Choroid plexus epithelial cell (primary cell): ENCODE measurements at regions not wholly inside any gene's neighbourhood (a gene's known extent, or its start where the extent isn't known, plus 50 kb on each side); places are given as distances from the start of the nearest gene placed in this dataset.

Experiments
- DNase-seq: peaks from one replicate; pipeline ENCODE4 v3.0.0-alpha.2; 2010; ENCODE audit warnings: low read depth
- H3K4me3 ChIP-seq: 2 replicates; pipeline ENCODE4 v1.5.1; 2011; ENCODE audit warnings: low read depth, mild to moderate bottlenecking, control low read depth, low read length, moderate library complexity
- TF ChIP-seq, protein P1 (sequence below): conservative IDR thresholded peaks from 2 replicates; pipeline ENCODE4 v1.5.1; 2011; ENCODE audit warnings: low read depth, mild to moderate bottlenecking, control low read depth, inconsistent platforms, low read length, moderate library complexity

DNA sequence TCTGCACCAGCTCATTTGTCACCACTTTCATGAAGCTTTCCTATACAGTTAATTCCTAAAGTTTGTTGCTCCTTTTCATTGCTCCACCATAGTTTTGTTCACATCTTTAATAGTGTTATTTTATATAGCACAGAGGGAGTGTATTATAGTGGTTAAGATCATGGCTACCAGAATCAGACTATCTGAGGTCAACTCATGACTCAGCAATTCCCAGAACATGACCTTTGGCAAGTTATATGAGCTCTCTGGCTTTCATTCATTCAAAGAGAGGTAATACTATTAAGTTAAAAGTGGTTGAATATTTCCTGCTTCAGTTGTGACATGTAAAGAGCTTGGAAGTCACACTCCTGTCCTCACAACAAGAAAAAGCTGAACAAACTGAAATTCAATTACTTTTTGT lies 1073.5 kb downstream of the NAALADL2 start:
- H3K4me3 ChIP-seq = no peak overlapping the region
- peak; percentile 27 for DNase-seq
- TF ChIP-seq, protein P1, sequence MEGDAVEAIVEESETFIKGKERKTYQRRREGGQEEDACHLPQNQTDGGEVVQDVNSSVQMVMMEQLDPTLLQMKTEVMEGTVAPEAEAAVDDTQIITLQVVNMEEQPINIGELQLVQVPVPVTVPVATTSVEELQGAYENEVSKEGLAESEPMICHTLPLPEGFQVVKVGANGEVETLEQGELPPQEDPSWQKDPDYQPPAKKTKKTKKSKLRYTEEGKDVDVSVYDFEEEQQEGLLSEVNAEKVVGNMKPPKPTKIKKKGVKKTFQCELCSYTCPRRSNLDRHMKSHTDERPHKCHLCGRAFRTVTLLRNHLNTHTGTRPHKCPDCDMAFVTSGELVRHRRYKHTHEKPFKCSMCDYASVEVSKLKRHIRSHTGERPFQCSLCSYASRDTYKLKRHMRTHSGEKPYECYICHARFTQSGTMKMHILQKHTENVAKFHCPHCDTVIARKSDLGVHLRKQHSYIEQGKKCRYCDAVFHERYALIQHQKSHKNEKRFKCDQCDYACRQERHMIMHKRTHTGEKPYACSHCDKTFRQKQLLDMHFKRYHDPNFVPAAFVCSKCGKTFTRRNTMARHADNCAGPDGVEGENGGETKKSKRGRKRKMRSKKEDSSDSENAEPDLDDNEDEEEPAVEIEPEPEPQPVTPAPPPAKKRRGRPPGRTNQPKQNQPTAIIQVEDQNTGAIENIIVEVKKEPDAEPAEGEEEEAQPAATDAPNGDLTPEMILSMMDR = no peak

DNA sequence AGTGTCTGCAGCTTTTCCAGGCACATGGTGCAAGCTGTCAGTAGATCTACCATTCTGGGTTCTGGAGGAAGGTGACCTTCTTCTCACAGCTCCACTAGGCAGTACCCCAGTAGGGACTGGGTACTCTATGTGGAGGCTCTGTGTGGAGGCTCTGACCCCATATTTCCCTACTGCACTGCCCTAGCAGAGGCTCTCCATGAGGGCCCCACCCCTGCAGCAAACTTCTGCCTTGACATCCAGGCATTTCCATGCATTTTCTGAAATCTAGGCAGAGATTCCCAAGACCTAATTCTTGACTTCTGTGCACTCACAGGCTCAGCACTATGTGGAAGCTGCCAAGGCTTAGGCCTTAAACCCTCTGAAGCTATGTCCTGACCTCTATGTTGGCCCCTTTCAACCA lies 1060.0 kb downstream of the NAALADL2 start:
- no peak overlapping the region for H3K4me3 ChIP-seq
- TF ChIP-seq, protein P1 = no peak
- DNase-seq = no peak

DNA sequence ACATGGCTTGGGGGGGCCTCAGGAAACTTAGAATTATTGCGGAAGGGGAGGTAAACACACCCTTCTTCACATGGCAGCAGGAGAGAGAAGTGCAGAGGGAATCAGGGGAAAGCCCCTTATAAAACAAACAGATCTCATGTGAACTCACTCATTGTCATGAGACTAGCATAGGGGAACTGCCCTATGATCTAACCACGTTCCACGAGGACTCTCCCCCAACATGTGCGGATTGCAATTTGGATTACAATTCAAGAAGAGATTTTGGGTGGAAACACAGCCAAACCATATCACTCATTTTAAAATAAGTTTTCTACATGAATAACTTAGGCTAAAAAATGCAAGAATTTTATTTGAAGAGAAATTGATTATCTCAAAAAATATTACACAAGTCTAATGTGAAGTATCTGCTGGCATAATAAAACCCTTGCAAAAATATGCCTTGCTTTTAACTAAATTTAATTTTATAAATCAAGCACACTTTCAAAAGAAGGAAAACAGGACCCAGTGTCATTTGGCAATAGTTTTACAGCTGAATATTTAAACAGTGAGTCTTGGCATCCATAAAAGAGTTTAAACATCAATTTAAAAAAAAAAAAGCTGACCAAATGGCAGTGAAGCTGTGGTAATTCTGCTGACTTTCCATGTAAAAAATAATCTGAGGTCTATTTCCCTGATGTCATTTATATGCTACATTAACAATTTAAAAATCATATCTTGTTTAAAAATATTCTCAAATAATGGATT lies 1057.2 kb downstream of the NAALADL2 start:
- TF ChIP-seq, protein P1 = no peak
- no peak overlapping the region for H3K4me3 ChIP-seq
- no peak for DNase-seq

DNA sequence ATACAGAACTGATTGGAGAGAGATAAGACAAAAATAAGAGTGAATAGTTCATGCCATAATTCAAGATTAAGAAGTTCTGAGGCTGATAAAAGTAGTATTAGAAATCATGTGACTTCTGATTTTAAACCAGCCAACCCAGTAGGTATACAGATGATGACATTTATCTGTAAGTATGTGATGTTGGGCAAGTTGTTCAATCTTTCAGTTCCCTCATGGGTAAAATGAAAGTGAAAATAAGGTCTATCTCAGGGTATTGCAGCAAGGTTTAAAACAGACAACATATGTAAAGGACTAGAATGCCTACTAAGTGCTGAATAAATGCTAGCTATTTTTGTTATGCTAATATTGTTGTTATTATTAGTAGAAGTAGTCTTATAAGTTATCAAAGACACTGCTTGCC lies 1055.7 kb downstream of the NAALADL2 start:
- TF ChIP-seq, protein P1 = no peak
- peak; percentile 32 for DNase-seq
- no peak overlapping the region for H3K4me3 ChIP-seq

DNA sequence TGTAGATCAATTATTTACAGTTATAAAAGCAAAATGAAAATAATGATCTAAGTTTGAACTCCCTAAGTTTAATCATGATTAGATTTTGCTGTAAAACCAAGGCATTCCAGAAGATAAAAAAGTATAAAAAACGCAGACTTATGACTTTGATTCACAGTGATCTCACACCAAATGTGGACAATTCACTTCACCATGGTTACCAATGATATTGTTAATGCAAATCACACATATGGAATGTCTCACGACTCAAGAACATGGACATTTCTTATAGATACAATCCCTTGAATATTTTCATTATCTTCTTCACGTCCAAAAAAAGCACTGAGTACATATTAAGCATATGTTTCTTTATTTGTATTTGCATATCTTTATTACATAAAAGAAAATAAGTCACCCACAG lies 1054.2 kb downstream of the NAALADL2 start:
- TF ChIP-seq, protein P1 = no peak
- no peak overlapping the region for H3K4me3 ChIP-seq

DNA sequence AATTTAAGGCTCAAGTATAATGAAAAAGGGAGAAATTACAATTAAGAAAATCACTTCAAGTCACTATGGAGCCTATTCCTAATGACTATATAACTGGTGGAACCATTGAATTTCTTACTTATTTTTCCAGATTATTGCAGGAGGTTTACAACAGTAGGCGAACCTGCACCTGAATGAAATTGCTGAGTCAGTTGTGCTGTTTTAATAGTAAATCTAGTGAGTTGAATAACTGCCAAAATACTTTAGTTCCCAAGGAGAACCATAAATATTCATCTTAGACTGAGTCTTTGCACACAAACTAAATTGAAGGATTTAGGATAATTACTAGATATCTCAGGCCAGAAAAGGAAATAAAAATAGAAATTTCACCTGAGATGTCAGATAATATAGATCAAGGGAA lies 1052.8 kb downstream of the NAALADL2 start:
- TF ChIP-seq, protein P1 = no peak
- DNase-seq = no peak
- no peak overlapping the region for H3K4me3 ChIP-seq

More for the DNA sequence above, 1054.2 kb downstream of the NAALADL2 start:
- no peak for DNase-seq

DNA sequence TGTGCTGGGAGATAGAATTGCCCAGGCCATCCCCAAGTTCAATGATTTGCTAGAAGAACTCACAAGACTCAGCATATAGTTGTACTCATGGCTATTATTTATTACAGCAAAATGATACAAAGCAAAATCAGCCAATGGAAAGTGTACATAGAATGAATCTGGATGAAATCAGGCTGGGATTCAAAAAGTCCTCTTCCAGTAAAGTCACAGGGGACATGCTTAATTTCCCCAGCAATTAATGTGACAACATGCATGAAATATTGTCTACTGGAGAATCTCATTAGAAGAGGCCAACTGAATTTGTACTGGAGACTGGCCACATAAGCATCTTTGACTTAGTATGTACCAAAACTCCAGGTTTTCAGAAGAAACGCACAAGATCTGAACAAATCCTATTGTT lies 1043.1 kb downstream of the NAALADL2 start:
- no peak for DNase-seq
- no peak overlapping the region for H3K4me3 ChIP-seq
- TF ChIP-seq, protein P1 = no peak
